D341Med (cell line): ENCODE measurements at regions not wholly inside any gene's neighbourhood (a gene's known extent, or its start where the extent isn't known, plus 50 kb on each side); places are given as distances from the start of the nearest gene placed in this dataset.
"Not testable (repeated sequence)": the region's sequence is repeated elsewhere in the genome, so short reads cannot be mapped to it uniquely, and the experiment has no call there.

Experiments
- DNase-seq: peaks from one replicate; pipeline ENCODE4 v3.0.0; 2012; ENCODE audit warnings: low spot score

DNA sequence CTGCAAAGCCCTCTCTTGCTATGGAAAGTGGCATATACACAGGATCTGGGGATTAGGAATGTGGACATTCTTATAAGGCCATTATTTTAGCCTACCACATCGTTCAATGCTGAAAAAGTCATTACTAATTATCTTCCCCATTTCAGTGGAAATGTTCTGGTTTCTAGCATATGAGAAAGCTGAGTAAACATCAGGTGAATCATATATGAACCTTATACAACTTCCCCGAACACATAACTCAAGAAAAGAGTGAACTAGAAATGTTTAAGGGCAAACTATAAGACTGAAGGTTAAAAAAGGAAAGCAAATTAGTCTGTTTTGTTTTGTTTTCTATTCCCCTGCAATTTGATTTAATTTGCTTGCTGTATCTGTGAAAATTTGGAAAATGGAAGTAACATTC, 62.5 kb upstream of the SEC22B start:
- DNase-seq = not testable (repeated sequence)

DNA sequence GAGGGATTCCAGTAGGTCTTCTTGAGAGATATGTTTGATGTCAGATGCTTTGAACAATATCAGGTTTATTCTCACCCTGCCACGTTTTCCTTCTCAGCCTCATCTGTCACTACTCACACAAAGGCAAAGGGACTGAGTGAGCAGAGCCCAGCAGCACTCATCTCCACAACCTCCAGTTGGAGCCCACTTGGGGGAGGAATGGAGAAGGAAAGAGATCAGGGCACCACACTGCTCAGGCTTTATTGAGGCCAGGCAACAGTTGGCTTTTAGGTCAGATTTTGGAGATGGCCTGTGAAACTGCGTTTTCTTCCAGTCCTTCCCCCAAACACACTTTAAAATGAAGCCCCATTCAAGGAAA, 57.3 kb upstream of the SEC22B start:
- not testable (repeated sequence) for DNase-seq

DNA sequence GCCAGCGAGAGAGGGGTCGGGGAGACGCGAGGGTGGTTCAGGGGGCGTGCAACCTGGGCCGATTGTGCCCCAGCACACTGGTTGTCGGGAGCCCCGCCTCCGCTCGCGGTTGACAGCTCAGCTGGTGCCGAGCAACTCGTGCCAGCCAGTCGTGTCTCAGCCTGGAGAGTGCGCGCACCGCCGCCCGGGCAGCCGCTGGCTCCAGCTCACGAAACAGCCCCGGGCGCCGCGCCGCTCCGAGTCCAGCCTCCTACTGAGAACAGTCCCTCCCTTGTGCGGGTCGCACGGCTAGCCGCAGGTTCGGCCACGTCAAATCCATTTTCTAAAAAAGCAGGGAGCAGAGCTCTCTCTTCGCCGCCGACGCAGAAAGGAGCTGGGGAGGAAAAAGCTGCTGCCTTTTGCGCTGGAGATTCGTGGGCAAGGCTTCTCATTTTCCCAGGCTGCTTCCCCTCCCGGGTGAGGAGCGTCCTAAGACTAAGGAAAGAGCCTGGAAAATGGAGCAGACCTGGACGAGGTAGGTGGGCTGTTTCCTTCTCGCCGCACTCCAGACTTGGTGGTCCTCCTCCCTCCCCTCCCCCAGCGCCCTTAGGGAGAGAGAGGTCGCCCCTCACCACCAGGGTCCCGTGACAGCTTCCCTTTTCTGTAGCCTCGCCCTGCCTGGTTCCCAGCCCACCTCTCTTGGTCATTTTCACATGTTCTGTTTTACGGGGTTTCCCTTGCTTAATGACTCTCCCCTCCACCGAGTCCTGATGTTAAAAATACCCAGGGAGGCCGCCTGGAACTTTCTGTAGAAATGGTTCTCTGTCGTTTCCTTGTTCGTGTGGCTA, 56.7 kb upstream of the SEC22B start:
- DNase-seq = not testable (repeated sequence)

DNA sequence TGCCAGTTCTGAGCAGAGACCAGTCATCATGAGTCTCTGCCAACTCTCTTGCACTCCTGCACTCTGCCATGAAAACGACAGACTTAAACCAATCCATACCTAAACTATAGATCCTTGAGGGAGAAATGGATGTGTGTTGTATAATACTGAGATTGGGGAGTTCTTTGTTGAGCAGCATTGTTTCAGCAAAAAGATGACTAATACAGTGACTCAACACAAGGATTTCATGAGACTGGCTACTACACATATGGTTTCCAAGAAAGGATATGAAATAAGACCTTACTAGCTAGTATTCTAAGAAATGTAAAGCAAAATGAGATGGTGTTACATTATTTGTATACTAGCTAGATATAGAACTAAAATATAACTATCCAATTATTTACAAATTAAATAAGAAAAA, 53.5 kb upstream of the SEC22B start:
- DNase-seq = not testable (repeated sequence)
